GM19463 (cell line): ENCODE measurements at regions not wholly inside any gene's neighbourhood (a gene's known extent, or its start where the extent isn't known, plus 50 kb on each side); places are given as distances from the start of the nearest gene placed in this dataset.
"Not testable (repeated sequence)": the region's sequence is repeated elsewhere in the genome, so short reads cannot be mapped to it uniquely, and the experiment has no call there.

ENCODE experiments used
- ATAC-seq: cut with Tn5 transposase; IDR thresholded peaks from one replicate; pipeline ENCODE4 v1.9.1; 2021; ENCODE audit warnings: mild to moderate bottlenecking, moderate library complexity; ENCODE audit not compliant: unreplicated experiment

DNA sequence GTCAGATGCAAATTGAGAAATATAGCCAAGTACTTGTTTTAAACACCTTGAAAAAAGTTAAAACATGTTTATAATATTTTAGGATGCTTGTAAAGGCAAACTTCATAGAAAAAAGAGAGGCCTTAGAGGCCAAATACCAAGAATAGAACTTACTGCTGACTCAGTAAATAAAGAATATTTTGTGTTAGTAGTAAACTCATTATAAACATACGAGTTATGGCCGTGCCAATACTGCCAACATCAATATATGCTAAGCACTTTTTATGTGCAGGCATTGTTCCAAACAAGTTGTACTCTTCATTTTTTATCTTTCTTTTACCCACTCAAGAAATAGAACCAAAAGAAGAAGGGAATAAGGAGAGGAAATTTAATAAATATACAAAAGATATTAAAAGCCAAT is 705.9 kb upstream of the NCAM2 start:
- no peak for ATAC-seq

DNA sequence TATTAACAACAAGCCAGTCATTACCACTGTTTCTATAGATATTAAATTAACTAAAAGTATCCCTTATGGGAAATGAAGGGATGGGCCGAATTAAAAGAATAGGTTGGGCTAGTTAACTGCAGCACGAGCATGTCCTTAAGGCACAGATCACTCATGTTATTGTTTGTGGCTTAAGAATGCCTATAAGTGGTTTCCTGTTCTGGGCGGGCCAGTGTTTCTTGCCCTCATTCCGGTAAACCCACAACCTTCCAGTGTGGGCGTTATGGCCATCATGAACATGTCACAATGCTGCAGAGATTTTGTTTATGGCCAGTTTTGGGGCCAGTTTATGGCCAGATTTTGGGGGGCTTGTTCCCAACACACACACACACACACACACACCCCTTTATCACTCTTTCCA is 705.4 kb upstream of the NCAM2 start:
- not testable (repeated sequence) for ATAC-seq

DNA sequence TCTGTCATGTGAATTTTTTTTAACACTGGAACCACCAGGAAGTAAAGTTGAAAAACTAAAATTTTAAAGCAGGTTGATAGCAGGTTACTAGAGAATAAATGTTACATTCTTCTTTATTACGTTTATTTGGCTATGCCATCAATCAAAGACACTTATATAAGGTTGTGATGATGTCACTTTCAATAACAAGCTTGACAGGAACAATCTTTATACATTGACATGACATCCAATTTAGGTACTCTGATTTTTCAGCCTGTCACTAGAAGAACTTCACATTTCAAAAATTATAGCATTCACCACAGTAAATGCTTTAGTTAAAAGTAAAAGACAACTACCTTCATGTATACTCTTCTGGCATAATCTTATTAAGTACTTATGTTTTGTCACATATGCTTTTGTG is 696.8 kb upstream of the NCAM2 start:
- no peak for ATAC-seq

DNA sequence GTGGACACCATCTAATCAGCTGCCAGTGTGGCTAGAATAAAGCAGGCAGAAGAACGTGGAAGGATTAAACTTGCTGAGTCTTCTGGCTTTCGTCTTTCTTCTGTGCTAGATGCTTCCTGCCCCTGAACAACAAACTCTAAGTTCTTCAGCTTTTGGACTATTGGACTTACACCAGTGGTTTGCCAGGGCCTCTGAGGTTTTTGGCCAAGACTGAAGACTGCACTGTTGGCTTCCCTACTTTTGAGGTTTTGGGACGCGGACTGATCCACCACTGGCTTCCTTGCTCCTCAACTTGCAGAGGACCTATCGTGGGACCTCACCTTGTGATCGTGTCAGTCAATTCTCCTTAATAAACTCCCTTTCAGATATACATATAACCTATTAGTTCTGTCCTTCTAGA is 696.1 kb upstream of the NCAM2 start:
- ATAC-seq = no peak

DNA sequence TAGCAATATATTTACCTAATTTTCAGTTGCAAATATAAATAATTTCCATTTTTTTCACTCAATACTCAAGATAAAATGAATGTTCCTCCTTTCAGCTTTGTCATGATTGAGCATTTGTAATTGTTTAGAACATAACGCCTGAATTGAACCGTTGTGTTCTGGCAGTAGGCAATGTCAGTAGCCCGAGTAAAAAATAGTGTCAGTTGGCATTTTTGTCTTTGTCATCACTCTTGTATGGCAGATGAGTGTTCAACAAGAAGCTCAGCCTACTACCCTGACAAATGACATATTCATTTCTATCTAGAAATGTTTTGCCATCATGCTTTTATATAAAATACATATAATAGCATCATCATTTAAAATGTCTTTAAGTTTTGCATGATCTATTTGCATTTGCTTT is 691.4 kb upstream of the NCAM2 start:
- ATAC-seq = no peak

DNA sequence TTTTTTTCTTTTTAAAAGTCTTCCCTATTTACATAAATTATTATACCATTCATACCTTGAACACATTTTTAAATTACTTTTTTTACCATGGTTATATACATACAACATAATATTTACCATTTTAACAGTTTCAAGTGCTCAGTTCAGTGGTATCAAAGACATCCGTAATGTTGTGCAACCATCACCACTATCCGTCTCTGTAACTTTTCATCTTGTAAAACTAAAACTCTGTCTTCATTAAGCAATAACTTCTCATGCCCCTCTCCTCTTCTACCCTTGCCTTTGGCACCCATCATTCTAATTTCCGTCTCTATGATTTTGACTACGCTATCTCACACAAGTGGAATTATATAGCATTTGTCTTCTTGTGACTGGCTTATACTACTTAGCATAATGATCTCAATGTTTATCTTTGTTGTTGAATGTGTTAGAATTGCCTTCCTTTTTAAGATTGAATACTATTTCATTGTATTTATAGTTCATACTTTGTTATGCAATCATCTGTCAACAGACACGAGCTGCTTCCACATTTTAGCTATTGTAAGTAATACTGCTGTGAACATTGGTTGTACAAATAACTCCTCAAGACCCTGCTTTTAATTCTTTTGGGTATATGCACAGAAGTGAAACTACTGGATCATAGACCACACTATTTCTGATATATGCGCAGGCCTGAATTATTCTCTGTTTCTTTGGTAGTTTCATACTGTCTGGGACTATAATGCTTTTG is 689.5 kb upstream of the NCAM2 start:
- ATAC-seq = no peak

DNA sequence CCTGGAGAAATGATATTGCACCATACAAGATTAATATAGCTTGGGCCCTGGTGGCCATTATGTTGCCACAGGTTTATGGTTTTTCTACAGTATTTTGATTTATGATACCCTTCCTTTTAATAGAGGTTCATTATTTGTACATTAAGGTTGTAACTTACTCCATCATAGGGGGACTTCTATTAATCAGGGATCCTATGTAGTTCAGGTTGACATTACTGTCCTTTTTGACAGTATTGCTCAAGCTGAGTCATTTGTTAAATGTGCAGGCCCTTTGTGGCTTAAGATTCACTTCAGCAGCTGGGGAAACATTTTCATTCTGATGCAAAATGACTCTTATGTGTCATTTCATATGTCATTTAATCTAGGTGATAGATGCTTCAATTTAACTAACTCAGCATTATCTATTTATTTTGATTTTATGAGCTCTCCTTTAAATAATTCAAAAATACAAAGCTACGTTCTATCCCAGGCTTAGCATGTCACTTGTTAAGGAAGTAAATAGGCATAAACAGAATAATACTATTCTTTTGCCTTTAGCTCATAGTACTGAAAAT is 686.9 kb upstream of the NCAM2 start:
- ATAC-seq = no peak

DNA sequence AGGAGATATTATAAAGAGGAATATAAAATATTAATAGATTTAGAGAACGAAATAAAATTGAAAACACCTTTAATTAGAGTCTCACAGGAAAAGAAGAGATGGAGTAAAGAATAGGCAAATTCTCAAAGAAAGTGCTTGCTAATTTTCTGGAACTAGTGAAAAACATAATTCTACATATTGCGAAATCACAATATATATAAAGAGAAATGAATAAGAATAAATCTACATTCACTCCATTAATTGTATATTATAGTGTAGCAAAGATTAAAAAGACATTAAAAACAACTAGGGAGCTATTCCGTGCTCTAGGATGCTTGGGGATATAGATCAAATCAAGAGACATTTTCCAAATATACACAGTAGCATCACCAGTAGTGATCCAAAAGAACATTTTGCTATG is 685.2 kb upstream of the NCAM2 start:
- no peak for ATAC-seq

DNA sequence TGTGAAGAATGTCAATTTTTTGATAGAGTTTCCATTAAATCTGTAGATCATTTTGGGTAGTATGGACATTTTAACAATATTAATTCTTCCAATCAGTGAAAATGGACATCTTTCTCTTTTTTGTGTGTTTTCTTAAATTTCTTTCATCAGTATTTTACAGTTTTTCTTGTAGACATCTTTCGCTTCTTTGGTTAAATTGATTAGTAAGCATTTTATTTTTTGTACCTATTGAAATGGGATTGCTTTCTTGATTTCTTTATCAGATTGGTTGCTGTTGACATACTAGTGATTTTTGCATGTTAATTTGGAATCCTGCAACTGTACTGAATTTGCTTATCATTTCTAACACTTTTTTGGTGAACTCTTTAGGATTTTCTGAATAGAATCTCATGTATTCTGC is 683.2 kb upstream of the NCAM2 start:
- ATAC-seq = no peak

DNA sequence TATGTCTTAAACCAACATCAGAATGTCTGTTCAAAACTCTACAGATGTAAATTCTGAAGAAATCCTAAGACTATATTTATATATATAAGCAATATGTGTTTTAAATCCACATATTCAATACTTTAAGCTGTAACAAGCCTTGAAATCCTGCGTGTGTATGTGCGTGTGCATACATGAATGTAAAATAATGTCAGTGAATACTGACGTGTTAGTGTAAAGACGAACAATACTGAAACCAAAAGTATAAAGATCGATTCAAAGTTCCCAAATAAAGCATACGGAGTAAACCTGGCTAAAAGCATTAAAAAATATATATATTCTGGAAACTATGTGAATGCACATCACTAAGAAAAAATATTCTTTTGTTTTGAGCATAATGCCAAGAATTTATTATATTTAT is 668.6 kb upstream of the NCAM2 start:
- ATAC-seq = no peak

DNA sequence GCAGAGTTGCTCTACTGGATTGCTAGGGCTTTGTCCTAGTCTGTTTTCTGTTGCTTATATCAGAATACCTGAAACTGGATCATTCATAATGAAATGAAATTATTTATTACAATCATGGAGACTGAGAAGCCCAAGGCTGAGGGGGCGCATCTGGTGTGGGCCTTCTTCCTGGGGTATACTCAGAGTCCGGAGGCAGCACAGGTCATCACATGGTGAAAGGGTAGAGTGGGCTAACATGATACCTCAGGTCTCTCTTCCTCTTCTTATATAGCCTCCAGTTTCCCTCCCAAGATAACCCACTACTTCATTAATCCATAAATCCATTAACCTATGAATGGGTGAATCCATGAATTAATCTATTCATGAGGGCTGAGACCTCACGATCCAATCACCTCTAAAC is 667.6 kb upstream of the NCAM2 start:
- ATAC-seq = no peak

DNA sequence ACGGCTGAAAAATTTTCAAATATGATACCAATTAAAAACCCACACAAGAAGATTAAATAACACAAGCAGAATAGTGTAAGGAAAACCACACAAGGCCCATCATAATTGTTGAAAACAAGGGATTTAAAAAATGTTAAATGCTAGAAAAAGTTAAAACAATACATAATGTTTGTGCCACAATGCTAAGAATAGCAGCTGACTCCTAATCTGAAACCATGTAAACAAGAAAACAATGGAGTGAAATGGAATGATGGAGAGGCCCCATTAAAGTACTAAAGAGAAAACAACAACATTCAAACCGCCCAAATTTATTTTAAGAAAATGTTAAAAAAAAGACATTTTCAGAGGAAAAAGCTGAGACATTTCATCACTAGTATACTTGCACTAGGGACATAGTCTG is 663.6 kb upstream of the NCAM2 start:
- ATAC-seq = no peak

DNA sequence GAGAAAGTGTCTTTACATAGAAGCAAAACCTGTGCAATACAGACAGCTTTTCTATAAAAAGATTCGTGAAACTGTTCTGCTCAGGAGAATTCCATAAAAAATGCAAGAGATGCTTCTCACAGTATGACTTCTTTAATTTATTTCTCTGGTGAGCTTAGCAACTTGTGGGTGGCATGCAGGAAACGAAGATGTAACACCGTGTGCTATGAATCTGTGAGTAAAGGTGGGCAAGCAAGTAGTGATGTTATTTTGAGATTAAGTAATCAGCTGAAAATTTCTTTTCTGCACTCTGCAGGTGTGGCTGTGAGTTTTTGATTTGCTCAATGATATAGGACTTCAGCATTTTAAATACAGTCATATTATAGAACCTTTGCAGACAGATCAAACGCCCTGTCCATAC is 656.8 kb upstream of the NCAM2 start:
- no peak for ATAC-seq

DNA sequence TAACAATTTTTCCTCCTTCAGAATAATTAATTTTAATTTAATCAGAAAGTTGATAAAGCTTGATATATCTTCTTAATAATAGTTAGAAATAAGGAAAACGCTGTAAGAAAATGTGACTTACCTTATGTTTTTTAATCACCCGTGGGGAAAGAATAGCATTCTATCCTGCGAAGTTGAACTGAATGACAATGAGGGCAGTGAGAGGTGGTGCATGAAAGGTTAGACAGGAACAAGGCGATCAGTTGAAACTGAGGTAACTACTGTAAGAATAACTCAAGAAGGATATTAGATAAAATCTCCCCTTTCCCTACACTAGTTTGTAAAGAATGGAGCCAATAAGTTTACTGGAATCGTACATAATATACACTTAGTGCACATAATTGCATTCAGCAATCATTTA is 655.0 kb upstream of the NCAM2 start:
- no peak for ATAC-seq

DNA sequence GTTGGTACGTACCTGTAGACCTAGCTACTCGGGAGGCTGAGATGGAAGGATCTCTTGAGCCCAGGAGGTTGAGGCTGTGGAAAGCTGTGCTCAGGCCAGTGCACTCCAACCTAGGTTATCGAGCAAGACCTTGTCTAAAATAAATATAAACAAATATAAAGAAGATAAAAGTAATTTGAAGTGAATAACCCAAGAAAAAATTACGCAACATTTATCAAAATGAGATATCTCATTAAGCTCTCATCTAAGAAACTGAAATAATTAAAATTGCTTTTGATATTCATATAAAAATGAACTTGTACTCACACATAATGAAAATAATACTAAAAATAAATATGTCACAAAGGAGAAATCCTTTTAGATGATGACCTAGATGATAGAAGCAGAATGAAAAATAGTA is 647.1 kb upstream of the NCAM2 start:
- ATAC-seq = no peak

DNA sequence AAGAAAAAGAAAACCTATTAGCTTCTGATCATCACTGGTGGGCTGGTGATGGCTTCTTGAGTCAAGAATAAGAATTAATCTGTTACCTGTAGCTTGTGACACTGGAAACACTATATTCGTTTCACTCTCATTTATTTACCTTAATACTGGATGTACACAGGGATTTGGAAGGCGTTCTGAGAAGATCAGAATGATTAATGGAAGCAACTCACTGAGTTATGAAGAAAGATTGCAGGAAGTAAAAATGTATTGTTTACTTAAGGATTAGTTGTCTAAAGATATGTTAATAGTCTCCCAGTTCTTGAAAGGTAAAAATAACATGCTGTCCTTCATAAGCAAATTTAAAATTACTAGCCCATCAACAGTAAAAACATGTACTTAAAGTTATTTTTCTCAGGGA is 644.9 kb upstream of the NCAM2 start:
- no peak for ATAC-seq

DNA sequence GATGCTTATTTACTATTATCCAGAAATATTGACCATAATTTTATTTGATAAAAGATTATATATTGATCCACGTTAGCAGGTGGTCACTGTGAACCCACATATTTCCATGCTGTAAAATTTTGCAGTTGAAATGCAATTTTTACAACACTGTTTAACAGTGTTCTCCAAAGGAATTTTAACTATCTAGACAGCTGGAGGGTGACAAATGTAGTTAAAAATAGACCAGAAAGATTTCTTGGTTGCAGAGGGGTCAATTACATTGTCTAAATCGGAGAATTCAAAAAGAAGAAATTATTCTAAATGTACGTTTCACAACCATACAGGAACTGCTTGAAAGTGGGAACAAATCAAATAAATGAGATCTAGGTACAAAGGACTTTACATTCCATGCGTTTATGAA is 625.2 kb upstream of the NCAM2 start:
- ATAC-seq = no peak

DNA sequence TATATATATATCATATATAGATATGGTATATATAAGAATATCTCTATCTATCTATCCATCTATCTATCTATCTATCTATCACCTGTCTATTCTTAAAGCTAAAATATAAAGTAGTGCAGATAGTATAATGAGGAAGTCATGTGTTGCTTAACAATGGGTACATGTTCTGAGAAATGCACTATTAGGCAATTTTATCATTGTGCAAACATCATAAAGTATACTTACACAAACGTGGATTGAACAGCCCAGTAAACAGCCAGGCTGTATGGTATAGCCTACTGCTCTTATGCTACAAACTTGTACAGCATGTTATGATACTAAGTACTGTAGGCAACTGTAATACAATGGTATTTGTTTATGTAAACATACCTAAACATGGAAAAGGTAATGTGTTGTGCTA is 621.0 kb upstream of the NCAM2 start:
- no peak for ATAC-seq

DNA sequence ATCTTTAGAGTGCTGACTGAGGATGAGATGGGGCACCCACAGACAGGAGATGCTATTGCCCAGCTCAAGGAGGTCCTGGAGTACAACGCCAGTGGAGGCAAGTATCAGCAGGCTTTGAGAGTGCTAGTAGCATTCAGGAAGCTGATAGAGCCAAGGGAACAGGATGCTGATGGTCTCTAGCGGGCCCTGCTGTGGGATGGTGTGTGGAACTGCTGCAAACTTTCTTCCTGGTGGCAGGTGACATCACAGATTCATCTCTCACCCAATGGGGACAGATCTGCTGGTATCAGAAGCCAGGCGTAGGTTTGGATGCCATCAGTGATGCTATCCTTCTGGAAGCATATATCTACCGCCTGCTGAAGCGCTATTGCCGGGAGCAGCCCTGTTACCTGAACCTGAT is 609.8 kb upstream of the NCAM2 start:
- ATAC-seq = no peak

DNA sequence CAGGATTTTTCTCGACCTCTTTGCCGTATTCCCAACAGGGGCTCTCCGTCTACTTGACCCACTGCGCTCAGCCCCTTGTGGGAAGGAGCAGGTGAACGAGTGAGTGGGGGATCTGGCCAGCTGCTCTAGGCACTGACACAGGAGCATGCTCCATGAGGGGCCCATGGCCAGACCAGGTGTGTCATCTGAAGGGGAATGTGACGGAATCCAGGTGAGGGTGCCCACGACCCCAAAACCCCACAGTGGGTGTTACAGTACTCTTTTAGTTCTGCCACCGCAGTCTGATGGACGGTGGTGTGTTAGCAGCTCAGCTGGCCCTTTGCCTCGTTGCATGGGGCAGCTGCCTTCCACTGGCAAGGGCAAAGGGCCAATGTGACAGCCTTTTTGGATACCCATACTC is 601.4 kb upstream of the NCAM2 start:
- no peak for ATAC-seq

DNA sequence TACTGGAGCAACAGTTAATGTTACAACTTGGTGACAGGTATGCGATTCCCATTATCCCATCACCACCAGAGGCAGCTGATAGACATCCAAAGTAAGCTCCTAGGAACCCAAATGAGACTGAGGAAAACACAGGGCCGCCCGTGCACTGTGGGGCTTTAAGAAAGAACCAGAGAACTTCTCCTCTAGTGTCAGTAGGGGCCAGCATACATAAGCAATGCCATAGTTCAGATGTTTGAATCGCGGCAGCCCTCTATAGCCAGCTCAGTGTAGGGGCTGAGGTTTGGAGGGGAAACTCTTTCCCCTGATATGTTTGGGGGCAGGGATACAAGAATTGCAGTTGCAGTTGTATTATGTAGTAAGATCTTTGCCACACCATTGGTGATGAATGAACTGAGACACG is 593.3 kb upstream of the NCAM2 start:
- ATAC-seq = no peak

DNA sequence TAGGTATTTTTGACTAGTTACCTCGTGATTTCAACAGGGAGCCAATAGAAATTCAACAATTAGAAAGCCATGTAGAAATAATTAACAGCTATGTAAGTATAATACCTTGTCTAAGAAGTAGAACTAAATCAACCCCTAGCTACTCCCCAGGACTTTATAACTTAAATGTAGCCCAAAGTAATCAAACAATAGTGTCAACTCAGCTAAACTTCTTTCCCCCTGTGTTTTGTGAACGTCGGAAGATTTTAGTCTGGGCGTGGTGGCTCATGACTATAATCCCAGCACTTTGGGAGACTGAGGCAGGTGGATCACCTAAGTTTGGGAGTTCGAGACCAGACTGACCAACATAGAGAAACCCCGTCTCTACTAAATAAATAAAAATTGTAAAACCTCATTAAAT is 579.9 kb upstream of the NCAM2 start:
- no peak for ATAC-seq

DNA sequence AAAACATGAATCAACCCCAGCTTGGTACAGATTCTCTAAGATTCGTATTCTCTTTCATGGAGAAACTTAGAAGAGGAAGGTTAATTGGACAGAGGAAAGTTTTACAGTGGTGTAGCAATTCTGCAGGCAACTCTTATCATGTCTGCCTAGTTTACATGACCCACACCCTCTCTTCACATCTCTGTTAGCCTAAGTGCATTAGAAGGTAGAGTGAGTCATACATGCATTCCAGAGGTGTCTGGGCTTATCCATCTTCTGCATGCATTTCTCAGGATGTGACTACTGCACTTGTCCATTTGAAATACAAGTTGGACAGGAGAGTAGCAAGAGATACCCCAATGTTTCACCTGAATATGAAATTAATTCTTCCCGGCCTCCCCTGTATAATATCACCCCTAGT is 578.4 kb upstream of the NCAM2 start:
- no peak for ATAC-seq
